Heart left ventricle (tissue), 16 donors: ENCODE measurements at regions not wholly inside any gene's neighbourhood (a gene's known extent, or its start where the extent isn't known, plus 50 kb on each side); places are given as distances from the start of the nearest gene placed in this dataset.

ENCODE experiments used
- ATAC-seq, 4 donors: fragments of 200-7000 bp; cut with Tn5 transposase; one replicate each; pipeline ENCODE4 v1.9.1; 2020 to 2022; ENCODE audit warnings: moderate library complexity in 4 of 4, mild to moderate bottlenecking in 3 of 4, moderate number of reproducible peaks in 1 of 4
- DNase-seq, 5 donors: peaks; one replicate each; pipeline ENCODE4 v3.0.0-alpha.2; 2020
- H3K27ac ChIP-seq, 12 donors: fragments of 200-600 bp; sonication (generic) in 4 of 12; one replicate each; pipeline versions ENCODE4 v1.5.0 to v1.8.0; 2016 to 2022; ENCODE audit warnings: mild to moderate bottlenecking in 2 of 12
- H3K27me3 ChIP-seq, 9 donors: fragments of 200-600 bp; sonication (generic) in 2 of 9; one replicate each; pipeline versions ENCODE4 v1.5.1 to v1.8.0; 2016 to 2022; ENCODE audit warnings: mild to moderate bottlenecking in 3 of 9
- H3K36me3 ChIP-seq, 9 donors: fragments of 200-600 bp; sonication (generic) in 2 of 9; one replicate each; pipeline versions ENCODE4 v1.5.0 to v1.8.0; 2018 to 2022; ENCODE audit warnings: mild to moderate bottlenecking in 2 of 9
- H3K4me1 ChIP-seq, 12 donors: fragments of 200-600 bp; sonication (generic) in 4 of 12; one replicate each; pipeline versions ENCODE4 v1.5.0 to v1.8.0; 2016 to 2022; ENCODE audit warnings: mild to moderate bottlenecking in 3 of 12
- H3K4me3 ChIP-seq, 12 donors: fragments of 200-600 bp; sonication (generic) in 4 of 12; one replicate each; pipeline versions ENCODE4 v1.5.0 to v1.8.0; 2017 to 2022; ENCODE audit warnings: mild to moderate bottlenecking in 9 of 12, moderate library complexity in 4 of 12
- H3K9me3 ChIP-seq, 12 donors: fragments of 200-600 bp; sonication (generic) in 4 of 12; one replicate each; pipeline versions ENCODE4 v1.5.0 to v1.8.0; 2016 to 2022; ENCODE audit warnings: mild to moderate bottlenecking in 1 of 12
- CTCF ChIP-seq, 12 donors: fragments of 200-600 bp; sonication (generic) in 4 of 12; IDR thresholded peaks; one replicate each; pipeline versions ENCODE4 v1.5.0 to v1.8.0; 2018 to 2022; ENCODE audit warnings: antibody characterized with exemption in 12 of 12, mild to moderate bottlenecking in 5 of 12
- POLR2A ChIP-seq, 2 donors: fragments of 450-650 bp; IDR thresholded peaks; one replicate each; pipeline ENCODE4 v1.6.1; 2017; ENCODE audit warnings: antibody characterized with exemption in 2 of 2, mild to moderate bottlenecking in 2 of 2, moderate library complexity in 2 of 2
- WGBS, 4 donors: extraction: QIAGEN DNeasy Blood & Tissue Kit in 2 of 4; methylation state at CpG; one replicate each; pipeline versions ENCODE4 v1.1.5 to v1.1.7; 2013 to 2018; 5-methylcytosine and 5-hydroxymethylcytosine counted together
- intact Hi-C, 10 donors: fragments of 100-400 bp; cut with DNase I; formaldehyde crosslinking; loops; one replicate each; pipeline versions ENCODE4 v1.11.1 to v1.14.2; 2022
- donor health status: ischemic (EF 13 %, LVEDD 7.1; RV severe dilation, severe dysfunction).
- donor health status: healthy with polysubstance abuse.
- donor health status: DM: no; HTN: yes; CAD: no.
- donor health status: DM: no; HTN: no; CAD: no.
- donor health status: ischemic (EF 25% LVEDD 6.9; RV normal size, moderate dysfunction).
- donor health status: ischemic (EF 25% LVEDD 5.7; RV mildly dilated, moderate dysfunction).
- donor health status: healthy.
- donor health status: DM: yes; HTN: yes; CAD: no.
- donor health status: ischemic (EF 35%, LVEDD 5.7; RV mildly dilated, moderate dysfunction).
- donor health status: nonischemic (EF 11% LVEDD 7.7; RV severe dilation, severe dysfunction).
- donor health status: DM: yes; HTN: yes; CAD: no.
- donor health status: PGD.
- donor health status: ischemic (EF 29% LVEDD 5.4; RV normal size, mild dysfunction).
- donor health status: nonischemic (EF 23%, LVEDD 6.1; RV moderate dilation, normal function).

- peaks cover 0 to 19% (median 0%) of the 10 kb centered on the region in 9 donors for H3K27me3 ChIP-seq
- DNase-seq = no peak
- intact Hi-C loops = no loop called here
- no peaks in the 10 kb centered on the region for H3K36me3 ChIP-seq
- H3K4me3 ChIP-seq = no peak overlapping the region
- ATAC-seq = no peak
- TF ChIP-seq POLR2A (IDR thresholded peaks at IDR 0.05) = no peak
- no peak for TF ChIP-seq CTCF (IDR thresholded peaks at IDR 0.05)
- no peaks in the 10 kb centered on the region for H3K4me1 ChIP-seq
- no peaks in the 10 kb centered on the region for H3K9me3 ChIP-seq
- no peak overlapping the region for H3K27ac ChIP-seq
- 66 to 74% (median 71%) methylated on average over 18 to 20 of the region's 20 CpGs for WGBS, 4 donors
Observed at GRCh38 chr14:101288436-101289229, 272.7 kb upstream of the DIO3 start.

- DNase-seq (no peak), ATAC-seq (no peak)
- Histone ChIP-seq H3K9me3 (no peaks in the 10 kb centered on the region), H3K27me3 (peaks cover 0 to 19% (median 0%) of the 10 kb centered on the region in 9 donors), H3K4me3 (no peak overlapping the region), H3K36me3 (no peaks in the 10 kb centered on the region), H3K4me1 (no peaks in the 10 kb centered on the region), H3K27ac (no peak overlapping the region)
- intact Hi-C loops = no loop called here
- TF ChIP-seq POLR2A (IDR thresholded peaks at IDR 0.05) (no peak), CTCF (IDR thresholded peaks at IDR 0.05) (no peak)
- 82 to 91% (median 89%) methylated on average over 13 of the region's 13 CpGs for WGBS, 4 donors
Observed at GRCh38 chr14:101289230-101289690, 272.0 kb upstream of the DIO3 start.

- WGBS, 4 donors = 70 to 81% (median 76%) methylated on average over 7 of the region's 7 CpGs
Observed at GRCh38 chr14:101289911-101290310, 271.4 kb upstream of the DIO3 start.

More at GRCh38 chr14:101289911-101290310, 271.4 kb upstream of the DIO3 start:
- no peaks in the 10 kb centered on the region for H3K9me3 ChIP-seq
- no peak for TF ChIP-seq CTCF (IDR thresholded peaks at IDR 0.05)
- no peak for TF ChIP-seq POLR2A (IDR thresholded peaks at IDR 0.05)
- ATAC-seq (no peak), DNase-seq (no peak)
- no peaks in the 10 kb centered on the region for H3K36me3 ChIP-seq
- H3K27me3 ChIP-seq = peaks cover 0 to 17% (median 0%) of the 10 kb centered on the region in 9 donors
- intact Hi-C loops = no loop called here
- H3K4me3 ChIP-seq = no peak overlapping the region
- H3K27ac ChIP-seq = no peak overlapping the region
- H3K4me1 ChIP-seq = no peaks in the 10 kb centered on the region
